Astrocyte (in vitro differentiated cells and primary cell): ENCODE measurements at regions not wholly inside any gene's neighbourhood (a gene's known extent, or its start where the extent isn't known, plus 50 kb on each side); places are given as distances from the start of the nearest gene placed in this dataset.

Source experiments
- DNase-seq: peaks from one replicate; pipeline ENCODE4 v3.0.0-alpha.2; 2010; ENCODE audit warnings: low read depth
- FAIRE-seq: peaks from 2 replicates; lab custom pipeline; 2011; peaks lifted over from hg19 to GRCh38; lab: Jason Lieb, UNC
- H2AFZ ChIP-seq: 2 replicates; pipeline ENCODE4 v1.6.0; 2012; ENCODE audit warnings: low read depth, low read length, inconsistent platforms
- H3K27ac ChIP-seq: 2 replicates; pipeline ENCODE4 v1.5.1; 2011; ENCODE audit warnings: low read depth, low read length, inconsistent platforms
- H3K27me3 ChIP-seq: 2 replicates; pipeline ENCODE4 v1.6.0; 2011; ENCODE audit warnings: low read length, inconsistent platforms; ENCODE audit not compliant: insufficient read depth
- H3K36me3 ChIP-seq: 2 replicates; pipeline ENCODE4 v1.5.1; 2011; ENCODE audit warnings: low read length, inconsistent platforms; ENCODE audit not compliant: insufficient read depth
- H3K4me1 ChIP-seq: 2 replicates; pipeline ENCODE4 v1.5.1; 2011; ENCODE audit warnings: low read length, inconsistent platforms; ENCODE audit not compliant: insufficient read depth
- H3K4me2 ChIP-seq: 2 replicates; pipeline ENCODE4 v1.6.0; 2012; ENCODE audit warnings: low read length, inconsistent platforms
- H3K4me3 ChIP-seq: 2 replicates; pipeline ENCODE4 v1.5.1; 2011; ENCODE audit warnings: low read depth, mild to moderate bottlenecking, low read length, inconsistent platforms; ENCODE audit not compliant: insufficient read depth
- H3K79me2 ChIP-seq: 2 replicates; pipeline ENCODE4 v1.6.0; 2012; ENCODE audit warnings: mild to moderate bottlenecking, low read length, inconsistent platforms; ENCODE audit not compliant: insufficient read depth
- H3K9ac ChIP-seq: 2 replicates; pipeline ENCODE4 v1.6.0; 2012; ENCODE audit warnings: mild to moderate bottlenecking, low read length, inconsistent platforms
- H3K9me3 ChIP-seq: 2 replicates; pipeline ENCODE4 v1.5.1; 2012; ENCODE audit warnings: low read depth, mild to moderate bottlenecking, low read length, inconsistent platforms; ENCODE audit not compliant: insufficient read depth
- H4K20me1 ChIP-seq: 2 replicates; pipeline ENCODE4 v1.6.0; 2012; ENCODE audit warnings: low read length, inconsistent platforms; ENCODE audit not compliant: insufficient read depth
- H3K27ac Mint-ChIP-seq: one replicate; pipeline ENCODE4 v1.8.0; 2021; ENCODE audit warnings: mild to moderate bottlenecking, mixed read lengths; ENCODE audit not compliant: unreplicated experiment
- H3K27me3 Mint-ChIP-seq: one replicate; pipeline ENCODE4 v1.8.0; 2021; ENCODE audit warnings: low read depth, mixed read lengths; ENCODE audit not compliant: unreplicated experiment
- H3K36me3 Mint-ChIP-seq: one replicate; pipeline ENCODE4 v1.8.0; 2021; ENCODE audit warnings: low read depth, mixed read lengths; ENCODE audit not compliant: unreplicated experiment
- H3K4me1 Mint-ChIP-seq: one replicate; pipeline ENCODE4 v1.8.0; 2021; ENCODE audit warnings: low read depth, mixed read lengths; ENCODE audit not compliant: unreplicated experiment
- H3K4me3 Mint-ChIP-seq: one replicate; pipeline ENCODE4 v1.8.0; 2021; ENCODE audit warnings: mild to moderate bottlenecking, moderate library complexity, mixed read lengths; ENCODE audit not compliant: unreplicated experiment
- H3K9me3 Mint-ChIP-seq: one replicate; pipeline ENCODE4 v1.8.0; 2021; ENCODE audit warnings: mild to moderate bottlenecking, mixed read lengths; ENCODE audit not compliant: unreplicated experiment
- CTCF ChIP-seq: IDR thresholded peaks from 2 replicates; pipeline ENCODE4 v1.5.1; 2011; ENCODE audit warnings: low read depth, mild to moderate bottlenecking, inconsistent platforms, low read length, moderate library complexity; ENCODE audit not compliant: insufficient read depth
- EZH2 ChIP-seq: IDR thresholded peaks from 2 replicates; pipeline ENCODE4 v1.6.1; 2012; ENCODE audit warnings: mild to moderate bottlenecking, low read length, inconsistent platforms; ENCODE audit not compliant: insufficient read depth

GRCh38 chr11:32265911-32266310 lies 169.4 kb downstream of the WT1 start:
- no peak for DNase-seq
- H2AFZ ChIP-seq: no peak overlapping the region

GRCh38 chr11:32266601-32267000 lies 168.7 kb downstream of the WT1 start:
- peak; percentile 41 for DNase-seq

More at GRCh38 chr11:32265911-32266310, 169.4 kb downstream of the WT1 start:
- no peak for FAIRE-seq
- Mint-ChIP-seq H3K27ac (no peak overlapping the region), H3K27me3 (no peaks in the 10 kb centered on the region), H3K9me3 (no peaks in the 10 kb centered on the region), H3K36me3 (no peaks in the 10 kb centered on the region), H3K4me3 (no peak overlapping the region), H3K4me1 (no peaks in the 10 kb centered on the region)
- no peak overlapping the region for H3K9ac ChIP-seq
- H3K27me3 ChIP-seq: peaks cover 2% of the 10 kb centered on the region
- no peak overlapping the region for H3K4me2 ChIP-seq
- TF ChIP-seq CTCF: no peak
- TF ChIP-seq EZH2: no peak
- H3K79me2 ChIP-seq: no peaks in the 10 kb centered on the region
- no peaks in the 10 kb centered on the region for H3K36me3 ChIP-seq
- H3K9me3 ChIP-seq: no peaks in the 10 kb centered on the region
- no peak overlapping the region for H3K27ac ChIP-seq
- H3K4me1 ChIP-seq: no peaks in the 10 kb centered on the region
- H3K4me3 ChIP-seq: no peak overlapping the region
- H4K20me1 ChIP-seq: no peaks in the 10 kb centered on the region

More at GRCh38 chr11:32266601-32267000, 168.7 kb downstream of the WT1 start:
- TF ChIP-seq EZH2 (no peak), CTCF (no peak)
- H3K9ac ChIP-seq: no peak overlapping the region
- H3K27me3 ChIP-seq: peaks cover 2% of the 10 kb centered on the region
- no peak overlapping the region for H3K27ac ChIP-seq
- H3K4me3 Mint-ChIP-seq: no peak overlapping the region
- H3K79me2 ChIP-seq: no peaks in the 10 kb centered on the region
- no peaks in the 10 kb centered on the region for H4K20me1 ChIP-seq
- no peaks in the 10 kb centered on the region for H3K36me3 Mint-ChIP-seq
- H3K36me3 ChIP-seq: no peaks in the 10 kb centered on the region
- no peaks in the 10 kb centered on the region for H3K27me3 Mint-ChIP-seq
- no peak overlapping the region for H3K27ac Mint-ChIP-seq
- H3K9me3 ChIP-seq: no peaks in the 10 kb centered on the region
- H3K4me1 Mint-ChIP-seq: no peaks in the 10 kb centered on the region
- no peaks in the 10 kb centered on the region for H3K9me3 Mint-ChIP-seq
- H3K4me1 ChIP-seq: no peaks in the 10 kb centered on the region
- no peak overlapping the region for H3K4me3 ChIP-seq
- no peak overlapping the region for H2AFZ ChIP-seq
- FAIRE-seq: no peak
- H3K4me2 ChIP-seq: no peak overlapping the region
